ENCODE measurements at regions not wholly inside any gene's neighbourhood (a gene's known extent, or its start where the extent isn't known, plus 50 kb on each side); places are given as distances from the start of the nearest gene placed in this dataset.

- no peak for TF ChIP-seq CTCF (tag by site-specific recombination; IDR thresholded peaks at IDR 0.05)
- TF ChIP-seq KLF8 (tag by site-specific recombination; IDR thresholded peaks at IDR 0.05), result no peak
- TF ChIP-seq ZBTB8A (tag by site-specific recombination; IDR thresholded peaks at IDR 0.05), result no peak
- TF ChIP-seq ZNF121 (tag by site-specific recombination; IDR thresholded peaks at IDR 0.05), result no peak
- no peak for TF ChIP-seq HOXC10 (CRISPR knock-in tag; IDR thresholded peaks at IDR 0.05)
- TF ChIP-seq RBAK (tag by site-specific recombination; IDR thresholded peaks at IDR 0.05), result no peak
- TF ChIP-seq SP7 (tag by site-specific recombination; IDR thresholded peaks at IDR 0.05), result no peak
- TF ChIP-seq REST (tag by site-specific recombination; IDR thresholded peaks at IDR 0.05), result no peak
- TF ChIP-seq ZSCAN5A (tag by site-specific recombination; IDR thresholded peaks at IDR 0.05), result no peak
- TF ChIP-seq SALL2 (tag by site-specific recombination; IDR thresholded peaks at IDR 0.05; ENCODE audit: borderline replicate concordance), result no peak
- TF ChIP-seq REPIN1 (tag by site-specific recombination; IDR thresholded peaks at IDR 0.05; ENCODE audit: low read depth), result no peak
These were observed 138.5 kb downstream of the RBM26 start for GRCh38 chr13:79267560-79267959.
